22Rv1 (cell line): ENCODE measurements at regions not wholly inside any gene's neighbourhood (a gene's known extent, or its start where the extent isn't known, plus 50 kb on each side); places are given as distances from the start of the nearest gene placed in this dataset.

Experiments
- CTCF ChIP-seq: fragments of 450-650 bp; IDR thresholded peaks from 2 replicates; pipeline ENCODE4 v1.5.1; 2017; ENCODE audit warnings: mild to moderate bottlenecking
- ZFX ChIP-seq: fragments of 450-650 bp; IDR thresholded peaks from 2 replicates; pipeline ENCODE4 v1.6.1; 2017; ENCODE audit warnings: antibody characterized with exemption, borderline replicate concordance

DNA sequence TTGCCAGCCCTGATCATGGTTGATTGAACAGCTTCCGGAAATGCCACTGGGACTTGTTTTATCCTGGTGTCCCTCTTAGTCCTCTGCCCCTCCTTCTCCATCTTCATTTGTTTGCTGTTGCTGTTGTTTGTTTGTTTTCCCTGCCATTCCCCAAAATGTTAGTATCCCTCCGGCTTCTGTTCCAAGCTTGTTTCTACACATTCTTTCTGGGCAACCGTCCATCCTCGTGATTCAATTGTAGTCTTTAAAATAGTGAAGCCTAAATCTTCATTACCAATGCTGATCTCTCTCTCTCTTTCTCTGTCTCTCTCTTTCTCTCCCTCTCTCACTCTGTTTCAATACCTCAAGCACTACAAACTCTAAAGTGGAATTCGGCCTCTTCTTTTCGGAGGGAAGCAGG lies 649.3 kb upstream of the ARGLU1 start:
- no peak for TF ChIP-seq CTCF
- TF ChIP-seq ZFX, result no peak
